Esophagus muscularis mucosa (tissue), 4 donors: ENCODE measurements at regions not wholly inside any gene's neighbourhood (a gene's known extent, or its start where the extent isn't known, plus 50 kb on each side); places are given as distances from the start of the nearest gene placed in this dataset.

Source experiments
- EP300 ChIP-seq: sonication (generic); formaldehyde crosslinking; IDR thresholded peaks from one replicate; pipeline ENCODE4 v1.6.1; 2017; ENCODE audit warnings: antibody characterized with exemption
- POLR2A ChIP-seq: fragments of 450-650 bp; IDR thresholded peaks from one replicate; pipeline ENCODE4 v1.6.1; 2017; ENCODE audit warnings: antibody characterized with exemption, moderate library complexity, mild to moderate bottlenecking, low read depth
- POLR2AphosphoS5 ChIP-seq, 2 donors: sonication (generic); formaldehyde crosslinking; IDR thresholded peaks; one replicate each; pipeline ENCODE4 v1.6.1; 2017; ENCODE audit warnings: antibody characterized with exemption in 2 of 2
- TF ChIP-seq, protein P1 (sequence below), 3 experiments: fragments of 200-600 bp in 2 of 3; fragments of 450-650 bp in 1 of 3; sonication (generic) in 2 of 3; IDR thresholded peaks; one replicate each; pipeline ENCODE4 v1.5.1; 2017 to 2019; ENCODE audit warnings: antibody characterized with exemption in 3 of 3, mild to moderate bottlenecking in 2 of 3, moderate library complexity in 1 of 3

DNA sequence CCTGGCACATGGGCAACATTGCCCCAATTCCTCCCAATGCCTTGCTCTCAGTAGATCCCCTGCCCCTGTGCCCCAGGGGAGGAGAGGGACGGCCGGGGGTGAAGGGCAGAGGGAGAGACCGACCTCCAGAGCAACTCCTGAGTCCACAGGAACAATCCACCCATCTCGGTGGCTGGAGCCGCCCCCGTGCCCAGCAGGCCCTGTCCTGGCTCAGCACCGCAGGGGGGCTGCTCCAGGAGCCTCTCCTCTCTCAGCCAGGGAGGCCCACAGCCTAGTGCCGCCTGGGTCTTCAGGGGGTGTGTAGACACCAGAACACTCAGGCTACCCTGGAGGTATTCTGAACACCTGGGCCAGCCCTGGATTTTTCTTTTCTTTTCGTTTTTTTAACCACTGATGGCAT lies 233.7 kb upstream of the SDK2 start:
- TF ChIP-seq POLR2A (no peak), EP300 (no peak), POLR2AphosphoS5 (IDR thresholded peaks at IDR 0.05) (no peak)
- TF ChIP-seq, protein P1, sequence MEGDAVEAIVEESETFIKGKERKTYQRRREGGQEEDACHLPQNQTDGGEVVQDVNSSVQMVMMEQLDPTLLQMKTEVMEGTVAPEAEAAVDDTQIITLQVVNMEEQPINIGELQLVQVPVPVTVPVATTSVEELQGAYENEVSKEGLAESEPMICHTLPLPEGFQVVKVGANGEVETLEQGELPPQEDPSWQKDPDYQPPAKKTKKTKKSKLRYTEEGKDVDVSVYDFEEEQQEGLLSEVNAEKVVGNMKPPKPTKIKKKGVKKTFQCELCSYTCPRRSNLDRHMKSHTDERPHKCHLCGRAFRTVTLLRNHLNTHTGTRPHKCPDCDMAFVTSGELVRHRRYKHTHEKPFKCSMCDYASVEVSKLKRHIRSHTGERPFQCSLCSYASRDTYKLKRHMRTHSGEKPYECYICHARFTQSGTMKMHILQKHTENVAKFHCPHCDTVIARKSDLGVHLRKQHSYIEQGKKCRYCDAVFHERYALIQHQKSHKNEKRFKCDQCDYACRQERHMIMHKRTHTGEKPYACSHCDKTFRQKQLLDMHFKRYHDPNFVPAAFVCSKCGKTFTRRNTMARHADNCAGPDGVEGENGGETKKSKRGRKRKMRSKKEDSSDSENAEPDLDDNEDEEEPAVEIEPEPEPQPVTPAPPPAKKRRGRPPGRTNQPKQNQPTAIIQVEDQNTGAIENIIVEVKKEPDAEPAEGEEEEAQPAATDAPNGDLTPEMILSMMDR (IDR thresholded peaks at IDR 0.05): no peak
